GM23248 (cell line): ENCODE measurements at regions not wholly inside any gene's neighbourhood (a gene's known extent, or its start where the extent isn't known, plus 50 kb on each side); places are given as distances from the start of the nearest gene placed in this dataset.

Experiments
- DNase-seq: peaks from one replicate; pipeline ENCODE4 v3.0.0-alpha.2; 2015
- H2AFZ ChIP-seq: fragments of 200-600 bp; sonication (generic); 2 replicates; pipeline ENCODE4 v1.6.1; 2016; ENCODE audit warnings: antibody characterized with exemption
- H3F3A ChIP-seq: fragments of 200-600 bp; sonication (generic); 2 replicates; pipeline ENCODE4 v1.6.1; 2016; ENCODE audit warnings: mild to moderate bottlenecking, antibody characterized with exemption, mixed run types; ENCODE audit not compliant: insufficient read depth
- H3K27ac ChIP-seq: fragments of 200-600 bp; sonication (generic); 2 replicates; pipeline ENCODE4 v1.5.1; 2016; ENCODE audit warnings: mild to moderate bottlenecking
- H3K27me3 ChIP-seq: fragments of 200-600 bp; sonication (generic); replicated peaks from 2 replicates; pipeline ENCODE4 v1.6.1; 2016; ENCODE audit warnings: mild to moderate bottlenecking; ENCODE audit not compliant: insufficient read depth
- H3K36me3 ChIP-seq: fragments of 200-600 bp; sonication (generic); 2 replicates; pipeline ENCODE4 v1.6.1; 2016; ENCODE audit warnings: low read depth, mild to moderate bottlenecking
- H3K4me1 ChIP-seq: fragments of 200-600 bp; sonication (generic); 2 replicates; pipeline ENCODE4 v1.6.1; 2016; ENCODE audit warnings: mild to moderate bottlenecking; ENCODE audit not compliant: insufficient read depth
- H3K4me2 ChIP-seq: fragments of 200-600 bp; sonication (generic); one replicate; pipeline ENCODE4 v1.6.1; 2016; ENCODE audit warnings: mild to moderate bottlenecking; ENCODE audit not compliant: unreplicated experiment
- H3K4me3 ChIP-seq: fragments of 200-600 bp; sonication (generic); 2 replicates; pipeline ENCODE4 v1.5.1; 2016; ENCODE audit warnings: mild to moderate bottlenecking
- H3K79me2 ChIP-seq: fragments of 200-600 bp; sonication (generic); 2 replicates; pipeline ENCODE4 v1.6.1; 2016; ENCODE audit warnings: mild to moderate bottlenecking; ENCODE audit not compliant: insufficient read depth
- H3K9ac ChIP-seq: fragments of 200-600 bp; sonication (generic); 2 replicates; pipeline ENCODE4 v1.6.1; 2016; ENCODE audit warnings: mild to moderate bottlenecking
- H3K9me2 ChIP-seq: fragments of 200-600 bp; sonication (generic); 2 replicates; pipeline ENCODE4 v1.6.1; 2016; ENCODE audit warnings: mixed run types, mild to moderate bottlenecking, moderate library complexity; ENCODE audit not compliant: insufficient read depth
- H3K9me3 ChIP-seq: fragments of 200-600 bp; sonication (generic); one replicate; pipeline ENCODE4 v1.6.1; 2017; ENCODE audit warnings: low read depth
- H4K20me1 ChIP-seq: fragments of 200-600 bp; sonication (generic); 2 replicates; pipeline ENCODE4 v1.6.0; 2016; ENCODE audit not compliant: insufficient read depth
- EZH2 ChIP-seq: fragments of 200-600 bp; sonication (generic); IDR thresholded peaks from 2 replicates; pipeline ENCODE4 v1.6.1; 2018; ENCODE audit warnings: antibody characterized with exemption, mild to moderate bottlenecking; ENCODE audit not compliant: insufficient read depth, poor library complexity, severe bottlenecking
- EZH2phosphoT487 ChIP-seq: fragments of 200-600 bp; sonication (generic); IDR thresholded peaks from 2 replicates; pipeline ENCODE4 v1.6.1; 2018; ENCODE audit warnings: antibody characterized with exemption, moderate library complexity, mild to moderate bottlenecking, low read depth; ENCODE audit not compliant: insufficient read depth
- WGBS, 2 experiments: methylation state at CpG; one replicate each; pipeline ENCODE4 v1.1.6; 2015 to 2017; ENCODE audit warnings: low lambda C conversion rate in 2 of 2, low coverage in 1 of 2; ENCODE audit errors: missing lambda C conversion rate in 2 of 2; 5-methylcytosine and 5-hydroxymethylcytosine counted together
- in situ Hi-C: fragments of 300-500 bp; cut with MboI; formaldehyde crosslinking; loops from 2 replicates; pipeline ENCODE4 v1.15.0; 2020

DNA sequence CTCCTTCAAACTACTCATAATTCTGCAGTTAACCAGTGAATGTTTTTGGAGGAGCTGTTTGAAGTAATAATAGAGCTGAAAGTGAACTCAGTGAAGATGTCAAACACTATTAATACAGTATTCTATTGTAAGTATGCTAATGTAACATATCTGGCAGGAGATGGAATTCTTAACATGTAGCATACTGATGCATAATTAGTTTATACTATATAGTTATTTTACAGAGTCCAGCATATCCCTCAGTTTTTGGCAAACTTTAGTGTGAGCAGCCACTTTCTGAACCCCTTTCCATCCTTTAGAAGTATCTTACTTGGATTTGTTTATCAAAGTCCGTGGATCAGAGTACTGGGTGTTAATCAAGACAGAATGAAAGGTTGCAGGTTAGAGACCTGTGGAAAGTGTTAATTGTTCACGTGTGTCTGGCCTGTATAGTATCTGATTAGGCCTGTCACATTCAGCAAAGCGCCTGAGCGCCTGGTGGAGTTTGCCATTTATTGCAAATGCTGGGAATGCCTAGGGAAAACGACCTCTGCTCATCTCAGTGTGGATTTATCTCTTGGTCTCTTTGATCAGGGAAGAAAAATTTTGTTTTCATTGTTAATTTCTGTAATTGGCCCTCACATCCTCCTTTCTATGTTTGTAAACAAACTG, 251.7 kb upstream of the MAD2L1 start:
- WGBS, 2 experiments = 40 to 47% methylated on average over 5 of the region's 5 CpGs

DNA sequence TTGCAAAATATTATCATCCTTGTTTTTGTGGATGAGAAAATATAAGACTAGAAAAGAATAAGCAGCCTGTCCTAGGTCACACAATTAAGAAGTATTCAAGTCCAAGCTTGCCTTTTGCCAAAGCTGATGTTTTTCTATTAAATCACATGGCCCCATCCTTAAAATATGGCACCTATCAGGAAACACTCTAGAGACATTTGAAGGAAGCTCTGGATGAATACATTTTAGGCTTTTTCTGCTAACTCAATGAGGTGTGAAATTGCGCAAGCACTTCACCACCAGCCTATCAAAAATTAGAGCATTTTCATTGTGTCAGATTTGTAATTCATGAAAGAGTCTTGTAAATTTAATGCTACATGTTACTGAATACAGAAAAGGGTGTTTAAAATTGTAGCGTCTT, 251.1 kb upstream of the MAD2L1 start:
- no peak overlapping the region for H2AFZ ChIP-seq
- no peaks in the 10 kb centered on the region for H3K79me2 ChIP-seq
- no peak for DNase-seq
- H3F3A ChIP-seq = no peaks in the 10 kb centered on the region
- no peaks in the 10 kb centered on the region for H3K36me3 ChIP-seq
- H3K9me3 ChIP-seq = no peaks in the 10 kb centered on the region
- TF ChIP-seq EZH2phosphoT487 (no peak), EZH2 (no peak)
- 52 to 58% methylated on average over 2 of the region's 2 CpGs for WGBS, 2 experiments
- no peaks in the 10 kb centered on the region for H4K20me1 ChIP-seq
- H3K27me3 ChIP-seq = no peaks in the 10 kb centered on the region
- no peaks in the 10 kb centered on the region for H3K9me2 ChIP-seq
- H3K9ac ChIP-seq = no peak overlapping the region
- H3K4me1 ChIP-seq = no peaks in the 10 kb centered on the region
- H3K4me3 ChIP-seq = no peak overlapping the region
- H3K4me2 ChIP-seq = no peak overlapping the region
- no peak overlapping the region for H3K27ac ChIP-seq
- in situ Hi-C loops = no loop called here

More for the DNA sequence above, 251.7 kb upstream of the MAD2L1 start:
- no peak overlapping the region for H2AFZ ChIP-seq
- H3K27ac ChIP-seq = no peak overlapping the region
- no peaks in the 10 kb centered on the region for H4K20me1 ChIP-seq
- TF ChIP-seq EZH2 (no peak), EZH2phosphoT487 (no peak)
- no peaks in the 10 kb centered on the region for H3F3A ChIP-seq
- no peak for DNase-seq
- in situ Hi-C loops = no loop called here
- H3K4me3 ChIP-seq = no peak overlapping the region
- H3K4me2 ChIP-seq = no peak overlapping the region
- no peaks in the 10 kb centered on the region for H3K9me2 ChIP-seq
- no peaks in the 10 kb centered on the region for H3K9me3 ChIP-seq
- H3K27me3 ChIP-seq = no peaks in the 10 kb centered on the region
- no peaks in the 10 kb centered on the region for H3K36me3 ChIP-seq
- H3K9ac ChIP-seq = no peak overlapping the region
- H3K4me1 ChIP-seq = no peaks in the 10 kb centered on the region
- H3K79me2 ChIP-seq = no peaks in the 10 kb centered on the region

- H3K36me3 ChIP-seq = no peaks in the 10 kb centered on the region
- H3K4me1 ChIP-seq = no peaks in the 10 kb centered on the region
- H3K9me3 ChIP-seq = no peaks in the 10 kb centered on the region
- 0 to 5% methylated on average over 1 of the region's 1 CpG for WGBS, 2 experiments
- H3K4me3 ChIP-seq = no peak overlapping the region
- H3K9ac ChIP-seq = no peak overlapping the region
- DNase-seq = no peak
- no peaks in the 10 kb centered on the region for H3K9me2 ChIP-seq
- no peaks in the 10 kb centered on the region for H3K27me3 ChIP-seq
- in situ Hi-C loops = no loop called here
- no peaks in the 10 kb centered on the region for H3K79me2 ChIP-seq
- no peaks in the 10 kb centered on the region for H3F3A ChIP-seq
- TF ChIP-seq EZH2 = no peak
- no peak for TF ChIP-seq EZH2phosphoT487
- H4K20me1 ChIP-seq = no peaks in the 10 kb centered on the region
- H2AFZ ChIP-seq = no peak overlapping the region
- no peak overlapping the region for H3K4me2 ChIP-seq
- H3K27ac ChIP-seq = no peak overlapping the region
Observed at GRCh38 chr4:120316416-120316815, 249.8 kb upstream of the MAD2L1 start.

DNA sequence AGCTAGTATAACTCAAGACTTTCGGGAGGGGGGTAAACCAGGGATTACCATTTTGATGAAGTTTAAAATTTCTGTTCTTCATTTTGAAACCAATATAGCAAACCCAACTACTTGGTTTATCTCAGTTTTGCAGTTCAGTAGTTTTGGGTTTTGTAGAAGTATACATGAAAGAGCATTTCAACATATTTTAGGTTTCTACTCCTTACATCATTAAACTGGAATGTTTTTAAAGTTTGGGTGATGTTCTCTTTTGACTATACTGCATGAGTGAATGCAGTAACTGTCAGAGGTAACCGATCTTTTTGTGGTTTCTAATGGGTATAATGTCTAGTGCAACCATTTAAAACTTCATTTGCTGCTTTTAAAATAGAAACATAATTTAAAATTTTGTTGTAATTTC, 248.3 kb upstream of the MAD2L1 start:
- no peaks in the 10 kb centered on the region for H3K36me3 ChIP-seq
- H2AFZ ChIP-seq = no peak overlapping the region
- no peak overlapping the region for H3K4me3 ChIP-seq
- TF ChIP-seq EZH2phosphoT487 (no peak), EZH2 (no peak)
- no peaks in the 10 kb centered on the region for H4K20me1 ChIP-seq
- no peak overlapping the region for H3K9ac ChIP-seq
- no peaks in the 10 kb centered on the region for H3K27me3 ChIP-seq
- in situ Hi-C loops = no loop called here
- H3F3A ChIP-seq = no peaks in the 10 kb centered on the region
- H3K4me1 ChIP-seq = no peaks in the 10 kb centered on the region
- H3K9me2 ChIP-seq = no peaks in the 10 kb centered on the region
- no peaks in the 10 kb centered on the region for H3K9me3 ChIP-seq
- H3K79me2 ChIP-seq = no peaks in the 10 kb centered on the region
- 50 to 54% methylated on average over 2 of the region's 2 CpGs for WGBS, 2 experiments
- H3K27ac ChIP-seq = no peak overlapping the region
- no peak overlapping the region for H3K4me2 ChIP-seq
- DNase-seq = no peak

GRCh38 chr4:120304801-120305200, 238.2 kb upstream of the MAD2L1 start:
- in situ Hi-C loops = no loop called here
- Histone ChIP-seq H3K27ac (no peak overlapping the region), H3K9me3 (no peaks in the 10 kb centered on the region), H3K4me1 (no peaks in the 10 kb centered on the region), H3K9me2 (no peaks in the 10 kb centered on the region), H4K20me1 (no peaks in the 10 kb centered on the region), H3K36me3 (no peaks in the 10 kb centered on the region), H3F3A (no peaks in the 10 kb centered on the region), H3K27me3 (no peaks in the 10 kb centered on the region), H2AFZ (no peak overlapping the region), H3K4me3 (no peak overlapping the region), H3K4me2 (no peak overlapping the region), H3K9ac (no peak overlapping the region), H3K79me2 (no peaks in the 10 kb centered on the region)
- whole genome bisulfite sequencing, 2 experiments = 3 to 8% methylated on average over 2 of the region's 2 CpGs
- no peak for TF ChIP-seq EZH2phosphoT487
- TF ChIP-seq EZH2 = no peak
- DNase-seq = peak; percentile 42
